ENCODE measurements at regions not wholly inside any gene's neighbourhood (a gene's known extent, or its start where the extent isn't known, plus 50 kb on each side); places are given as distances from the start of the nearest gene placed in this dataset.
"Not testable (repeated sequence)": the region's sequence is repeated elsewhere in the genome, so short reads cannot be mapped to it uniquely, and the experiment has no call there.

GRCh38 chr2:89234818-89235466, 543.5 kb downstream of the RPIA start:
- not testable (repeated sequence) for DNase-seq

- DNase-seq, result not testable (repeated sequence)
These were observed 545.5 kb downstream of the RPIA start for GRCh38 chr2:89236832-89237450.

- not testable (repeated sequence) for DNase-seq
These were observed 546.3 kb downstream of the RPIA start for GRCh38 chr2:89237783-89238182.

GRCh38 chr2:89243114-89243700, 551.7 kb downstream of the RPIA start:
- DNase-seq, result not testable (repeated sequence)

GRCh38 chr2:89244407-89244806, 552.9 kb downstream of the RPIA start:
- DNase-seq, result not testable (repeated sequence)

- not testable (repeated sequence) for DNase-seq
These were observed 554.0 kb downstream of the RPIA start for GRCh38 chr2:89245478-89245877.

GRCh38 chr2:89246027-89246426, 554.6 kb downstream of the RPIA start:
- DNase-seq, result not testable (repeated sequence)

- DNase-seq, result not testable (repeated sequence)
These were observed 555.1 kb downstream of the RPIA start for GRCh38 chr2:89246620-89247019.

- DNase-seq, result not testable (repeated sequence)
These were observed 563.5 kb downstream of the RPIA start for GRCh38 chr2:89255013-89255412.

GRCh38 chr2:89273443-89273842, 582.0 kb downstream of the RPIA start:
- DNase-seq, result not testable (repeated sequence)

- DNase-seq, result not testable (repeated sequence)
These were observed 589.1 kb downstream of the RPIA start for GRCh38 chr2:89280536-89280935.

GRCh38 chr2:89286448-89287080, 595.1 kb downstream of the RPIA start:
- not testable (repeated sequence) for DNase-seq

- not testable (repeated sequence) for DNase-seq
These were observed 595.6 kb downstream of the RPIA start for GRCh38 chr2:89287084-89287483.

- not testable (repeated sequence) for DNase-seq
These were observed 600.3 kb downstream of the RPIA start for GRCh38 chr2:89291717-89292298.

- DNase-seq, result not testable (repeated sequence)
These were observed 601.9 kb downstream of the RPIA start for GRCh38 chr2:89293399-89293798.

GRCh38 chr2:89294335-89294734, 602.9 kb downstream of the RPIA start:
- DNase-seq, result not testable (repeated sequence)

- DNase-seq, result not testable (repeated sequence)
These were observed 605.4 kb downstream of the RPIA start for GRCh38 chr2:89296820-89297398.

- DNase-seq, result not testable (repeated sequence)
These were observed 607.7 kb downstream of the RPIA start for GRCh38 chr2:89299196-89299595.

- not testable (repeated sequence) for DNase-seq
These were observed 614.1 kb downstream of the RPIA start for GRCh38 chr2:89305623-89306022.

GRCh38 chr2:89306869-89307637, 615.6 kb downstream of the RPIA start:
- DNase-seq, result not testable (repeated sequence)

- not testable (repeated sequence) for DNase-seq
These were observed 627.5 kb downstream of the RPIA start for GRCh38 chr2:89318990-89319389.

GRCh38 chr2:89325894-89326293, 634.4 kb downstream of the RPIA start:
- not testable (repeated sequence) for DNase-seq
